NCI-H2196 (cell line): ENCODE measurements at regions not wholly inside any gene's neighbourhood (a gene's known extent, or its start where the extent isn't known, plus 50 kb on each side); places are given as distances from the start of the nearest gene placed in this dataset.

Experiments used
- DNase-seq: peaks from one replicate; lab custom pipeline; 2025; ENCODE audit not compliant: unreplicated experiment; lab: John Stamatoyannopoulos, UW

DNA sequence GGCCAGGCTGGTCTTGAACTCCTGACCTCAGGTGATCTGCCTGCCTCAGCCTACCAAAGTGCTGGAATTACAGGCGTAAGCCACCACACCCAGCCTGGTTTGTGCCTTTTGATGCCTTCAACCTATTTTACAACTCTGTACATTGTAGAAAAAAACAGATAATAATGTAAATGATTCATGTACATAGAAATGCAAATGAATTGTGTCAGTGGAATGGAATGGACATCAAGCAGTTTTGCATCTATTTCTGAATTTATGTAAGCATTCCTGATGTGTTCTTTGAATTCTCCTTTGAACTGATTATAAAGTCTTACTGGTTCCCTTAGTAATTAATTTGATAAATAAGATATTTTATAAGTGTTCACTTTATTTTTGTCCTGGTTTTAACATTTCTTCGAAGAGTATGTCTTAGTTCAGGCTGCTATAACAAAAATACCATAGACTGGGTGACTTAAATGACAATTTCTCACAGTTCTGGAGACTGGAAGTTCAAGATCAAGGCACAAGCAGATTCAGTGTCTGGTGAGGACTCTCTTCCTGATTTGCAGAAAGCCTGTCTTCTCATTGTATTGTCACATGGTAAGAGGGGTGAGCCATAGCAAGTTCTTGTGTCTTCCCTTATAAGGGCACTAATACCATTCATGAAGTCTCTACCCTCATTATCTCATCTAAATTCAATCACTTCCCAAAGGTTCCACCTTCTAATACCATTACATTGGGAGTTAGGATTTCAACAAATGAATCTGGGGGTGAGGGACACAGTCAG is 162.2 kb upstream of the S100G start:
- DNase-seq, result no peak

DNA sequence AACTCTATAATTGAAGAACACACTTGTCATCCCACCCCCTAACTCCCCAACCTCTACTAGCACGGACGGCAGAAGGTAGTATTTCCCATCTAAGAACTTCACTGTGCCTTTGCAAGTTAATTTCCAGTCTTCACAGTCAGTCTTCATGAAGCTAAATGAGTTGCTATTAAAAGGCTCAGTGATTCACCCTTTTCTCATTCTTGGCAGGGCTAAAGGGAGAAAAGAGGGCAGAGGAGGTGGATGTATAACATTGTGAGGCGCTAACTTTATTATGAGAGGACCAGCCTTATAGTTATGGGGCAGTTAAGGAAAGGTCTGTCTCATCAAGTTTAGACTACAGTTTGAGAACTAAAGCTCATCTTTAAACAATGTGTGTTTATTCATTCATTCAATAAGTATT is 161.0 kb upstream of the S100G start:
- DNase-seq, result no peak

DNA sequence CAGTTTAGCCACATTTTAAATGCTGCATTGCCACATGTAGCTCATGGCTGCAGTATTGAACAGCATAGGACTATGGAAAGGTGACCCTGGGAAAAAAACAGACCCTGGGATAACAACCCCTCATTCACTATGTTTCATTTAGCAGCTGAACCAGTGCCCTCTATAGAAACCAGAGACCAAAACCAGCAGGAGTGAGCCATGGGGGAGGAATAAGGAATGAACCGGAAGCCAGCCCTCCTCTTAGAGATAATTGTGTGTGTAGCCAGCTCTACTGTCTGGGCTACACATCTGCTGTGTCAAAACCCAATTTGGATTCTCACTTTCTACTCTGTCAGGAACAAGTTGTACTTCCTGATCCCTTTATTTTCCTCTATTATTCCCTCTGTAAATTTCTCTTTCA is 158.5 kb upstream of the S100G start:
- DNase-seq, result no peak

DNA sequence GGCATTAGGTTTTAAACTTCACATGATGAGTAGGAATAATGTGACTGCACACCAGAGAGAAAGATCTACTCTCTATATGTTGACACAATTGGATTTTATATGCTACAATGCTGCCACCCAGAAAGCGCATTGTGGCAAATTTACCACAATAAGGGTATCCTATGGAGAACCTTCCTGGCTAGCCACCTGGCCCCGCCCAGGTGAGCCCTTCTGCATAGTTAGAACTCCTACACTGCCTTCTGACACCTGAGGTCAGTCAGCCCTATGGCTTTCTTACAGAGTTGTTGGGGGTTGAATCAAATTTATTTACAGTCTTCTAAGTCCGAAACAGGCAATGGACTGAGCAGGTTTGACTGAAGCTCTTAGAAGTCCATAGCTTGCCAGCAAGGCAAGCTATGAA is 153.8 kb upstream of the S100G start:
- no peak for DNase-seq

DNA sequence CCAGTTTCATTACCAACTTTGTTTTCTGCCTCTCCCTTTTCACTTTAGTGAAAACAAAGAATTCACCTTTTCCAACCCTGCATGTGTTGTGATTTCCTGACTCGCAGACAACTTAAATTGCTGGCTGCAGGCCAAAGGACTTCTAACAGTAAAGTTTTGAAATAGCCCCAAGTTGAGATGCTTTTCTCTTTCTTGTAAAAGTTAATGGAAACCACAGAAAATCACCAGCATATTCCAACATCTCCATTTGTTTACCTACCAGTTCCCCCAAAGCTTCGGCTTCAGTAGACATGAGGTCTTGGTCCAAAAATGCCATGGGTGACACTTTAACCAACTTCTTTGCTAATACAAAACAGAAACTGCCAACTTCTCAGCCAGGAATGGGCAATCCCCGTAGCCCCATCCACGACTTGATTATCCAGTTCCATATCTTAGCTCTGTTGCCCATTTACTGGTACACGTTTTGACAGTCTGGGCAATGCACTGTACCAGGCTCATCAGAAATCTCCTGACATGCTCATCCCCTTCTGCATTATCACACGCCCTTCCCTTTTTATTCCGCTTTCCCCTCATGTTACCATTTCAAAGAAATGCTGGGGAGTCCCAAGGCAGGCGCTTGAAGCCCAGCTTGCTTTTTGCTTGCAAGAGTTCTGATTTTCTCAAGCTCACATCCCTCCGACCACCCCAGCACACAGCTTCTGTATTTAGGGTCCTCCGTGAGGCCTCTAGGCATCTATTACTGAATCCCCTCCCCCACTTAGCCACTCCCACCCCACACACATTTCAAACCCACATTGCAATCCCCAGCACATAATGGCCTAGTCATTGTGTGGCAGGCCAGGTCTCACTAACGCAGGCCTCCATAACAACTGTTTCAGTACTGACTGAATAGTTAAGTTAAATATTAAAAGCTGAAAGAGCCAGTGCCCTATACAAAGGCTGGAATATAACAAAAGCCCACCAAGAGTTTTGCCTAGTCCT is 137.9 kb upstream of the S100G start:
- no peak for DNase-seq

DNA sequence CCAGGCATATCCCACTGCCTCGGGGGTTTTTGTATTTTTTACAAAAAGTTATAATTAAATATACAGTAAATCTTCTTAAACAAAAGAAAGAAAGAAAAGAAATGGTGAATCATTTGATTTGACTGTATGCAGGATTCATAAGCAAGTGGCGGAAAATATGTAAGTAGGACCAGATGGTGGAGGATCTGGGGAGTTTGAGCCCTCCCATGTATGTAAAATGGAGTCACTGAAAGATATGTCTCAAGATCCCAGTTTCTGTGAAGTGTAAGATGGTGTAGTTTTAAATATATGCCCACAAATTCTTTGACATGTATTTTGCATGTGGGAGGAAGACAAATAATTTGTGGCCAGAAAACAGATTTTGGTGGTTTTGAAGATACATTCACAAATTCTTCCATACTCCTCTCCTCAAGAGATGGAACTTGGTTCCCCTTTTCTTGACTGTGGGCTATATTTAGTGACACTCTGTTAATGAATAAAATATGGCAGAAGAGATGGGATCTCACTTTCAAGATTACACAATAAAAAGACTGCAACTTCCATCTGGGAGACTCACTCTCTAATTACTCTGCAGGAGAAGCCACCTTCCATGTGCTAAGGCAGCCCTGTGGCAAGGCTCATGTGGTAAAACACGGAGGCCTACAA is 133.6 kb upstream of the S100G start:
- DNase-seq, result no peak

DNA sequence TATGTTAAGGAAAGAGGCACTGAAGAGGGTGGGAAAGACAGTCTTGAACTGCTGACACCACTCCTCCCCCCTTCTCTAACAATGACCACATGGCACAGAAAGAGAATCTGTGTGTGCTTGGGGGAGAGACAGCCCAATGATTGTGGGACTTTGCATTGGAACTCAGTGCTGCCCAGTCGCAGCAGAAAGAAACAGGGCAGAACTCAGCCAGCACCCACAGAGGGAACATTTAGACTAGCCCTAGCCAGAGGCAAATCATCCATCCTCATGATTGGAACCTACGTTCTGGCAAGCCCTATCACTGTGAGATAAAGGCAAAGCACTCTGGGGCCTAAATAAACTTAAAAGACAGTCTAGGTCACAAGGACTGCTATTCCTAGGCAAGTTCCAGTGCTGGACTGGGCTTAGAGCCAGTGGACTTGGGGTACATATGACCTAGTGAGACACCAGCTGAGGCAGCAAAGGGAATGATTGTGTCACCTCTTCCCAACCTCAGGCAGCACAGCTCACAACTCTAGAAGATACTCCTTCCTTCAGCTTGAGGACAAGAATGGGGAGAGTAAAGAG is 132.8 kb upstream of the S100G start:
- no peak for DNase-seq

DNA sequence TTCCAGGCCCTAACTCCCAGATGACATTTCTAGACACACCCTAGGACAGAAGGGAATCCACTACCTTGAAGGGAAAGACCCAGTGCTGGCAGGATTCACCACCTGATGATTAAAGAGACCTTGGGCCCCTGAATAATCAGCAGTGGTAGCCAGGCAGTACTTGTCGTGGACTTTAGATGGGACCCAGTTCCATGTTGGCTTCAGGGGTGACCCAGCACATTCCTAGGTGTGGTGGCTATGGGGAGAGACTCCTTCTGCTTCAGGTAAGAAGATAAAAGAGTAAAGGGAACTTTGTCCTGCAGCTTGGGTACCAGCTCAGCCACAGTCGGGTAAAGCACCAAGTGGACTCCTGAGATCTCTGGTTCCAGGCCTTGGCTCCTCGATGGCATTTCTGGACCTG is 131.8 kb upstream of the S100G start:
- DNase-seq, result no peak

DNA sequence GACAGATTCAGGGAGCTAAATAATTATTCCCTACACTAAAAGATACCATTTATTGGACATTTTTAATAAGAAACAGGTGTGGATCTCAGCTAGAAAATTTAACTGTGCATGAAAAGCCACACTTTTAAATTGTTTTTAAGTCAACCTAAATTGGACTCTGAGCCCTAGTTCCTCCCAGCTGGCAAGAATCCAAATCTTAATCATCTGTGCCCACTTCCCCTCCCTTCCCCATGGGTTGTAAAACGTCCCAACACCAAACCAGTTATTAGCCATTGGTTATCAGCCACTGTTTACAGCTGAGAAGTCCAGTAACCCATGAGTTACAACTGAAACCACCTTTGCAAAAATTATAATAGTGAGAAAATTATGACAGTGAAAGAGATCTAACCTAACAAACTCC is 125.6 kb upstream of the S100G start:
- no peak for DNase-seq

DNA sequence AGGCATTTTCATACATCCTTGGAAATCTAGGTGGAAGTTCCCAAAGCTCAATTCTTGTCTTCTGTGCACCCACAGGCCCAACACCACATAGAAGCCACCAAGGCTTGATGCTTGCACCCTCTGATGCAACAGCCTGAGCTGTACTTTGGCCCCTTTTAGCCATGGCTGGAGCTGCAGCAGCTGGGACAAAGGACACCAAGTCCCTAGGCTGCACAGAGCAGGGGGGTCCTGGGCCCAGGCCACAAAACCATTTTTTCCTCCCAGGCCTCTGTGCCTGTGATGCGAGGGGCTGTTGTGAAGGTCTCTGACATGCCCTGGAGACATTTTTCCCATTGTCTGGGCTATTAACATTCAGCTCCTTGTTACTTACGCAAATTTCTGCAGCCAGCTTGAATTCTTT is 124.0 kb upstream of the S100G start:
- no peak for DNase-seq

DNA sequence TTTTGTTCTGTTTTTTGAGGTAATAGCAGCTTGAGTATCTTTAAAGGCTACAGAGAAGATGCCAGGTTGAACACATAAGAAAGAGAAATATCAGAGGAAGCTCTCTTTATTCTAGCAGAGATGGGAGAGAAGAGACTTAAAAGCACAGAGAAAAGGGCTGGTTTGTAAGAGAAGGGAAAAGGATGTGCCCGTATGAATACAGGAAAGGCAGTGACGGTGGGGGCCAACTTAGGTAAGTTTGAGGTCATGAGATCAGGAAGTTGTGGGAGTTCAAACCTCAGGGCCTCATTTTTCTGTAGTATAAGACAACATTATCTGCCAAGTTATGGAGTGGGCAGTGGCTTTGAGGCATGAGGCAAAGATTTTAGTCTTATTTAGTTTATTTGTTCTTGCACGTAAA is 121.3 kb upstream of the S100G start:
- no peak for DNase-seq
